Retina (tissue), 1 donor: ENCODE measurements at regions not wholly inside any gene's neighbourhood (a gene's known extent, or its start where the extent isn't known, plus 50 kb on each side); places are given as distances from the start of the nearest gene placed in this dataset.

ENCODE experiments used
- DNase-seq: peaks from one replicate; pipeline ENCODE4 v3.0.0-alpha.2; 2016

- DNase-seq, result no peak
These were observed 138.5 kb upstream of the FLRT2 start for GRCh38 chr14:85391455-85391854.

GRCh38 chr14:85391892-85392291 lies 138.1 kb upstream of the FLRT2 start:
- DNase-seq, result no peak

GRCh38 chr14:85399186-85399585 lies 130.8 kb upstream of the FLRT2 start:
- no peak for DNase-seq

GRCh38 chr14:85400678-85401077 lies 129.3 kb upstream of the FLRT2 start:
- no peak for DNase-seq

GRCh38 chr14:85401384-85401783 lies 128.6 kb upstream of the FLRT2 start:
- no peak for DNase-seq

- DNase-seq, result no peak
These were observed 127.3 kb upstream of the FLRT2 start for GRCh38 chr14:85402569-85403162.

GRCh38 chr14:85409481-85410210 lies 120.3 kb upstream of the FLRT2 start:
- DNase-seq, result no peak

GRCh38 chr14:85412756-85413155 lies 117.2 kb upstream of the FLRT2 start:
- DNase-seq, result no peak

- DNase-seq, result no peak
These were observed 116.0 kb upstream of the FLRT2 start for GRCh38 chr14:85413836-85414526.

GRCh38 chr14:85415015-85415712 lies 114.8 kb upstream of the FLRT2 start:
- no peak for DNase-seq

GRCh38 chr14:85416771-85417170 lies 113.2 kb upstream of the FLRT2 start:
- no peak for DNase-seq

- no peak for DNase-seq
These were observed 112.5 kb upstream of the FLRT2 start for GRCh38 chr14:85417396-85417795.

- no peak for DNase-seq
These were observed 111.2 kb upstream of the FLRT2 start for GRCh38 chr14:85418721-85419120.

- no peak for DNase-seq
These were observed 109.7 kb upstream of the FLRT2 start for GRCh38 chr14:85420278-85420677.

- no peak for DNase-seq
These were observed 109.2 kb upstream of the FLRT2 start for GRCh38 chr14:85420707-85421106.

GRCh38 chr14:85421186-85421877 lies 108.6 kb upstream of the FLRT2 start:
- DNase-seq, result no peak

GRCh38 chr14:85423889-85424288 lies 106.1 kb upstream of the FLRT2 start:
- no peak for DNase-seq

GRCh38 chr14:85425507-85425906 lies 104.4 kb upstream of the FLRT2 start:
- no peak for DNase-seq

- no peak for DNase-seq
These were observed 103.6 kb upstream of the FLRT2 start for GRCh38 chr14:85426068-85426935.

- DNase-seq, result no peak
These were observed 101.0 kb upstream of the FLRT2 start for GRCh38 chr14:85428926-85429325.

- no peak for DNase-seq
These were observed 92.8 kb upstream of the FLRT2 start for GRCh38 chr14:85437148-85437547.

- DNase-seq, result no peak
These were observed 91.9 kb upstream of the FLRT2 start for GRCh38 chr14:85438001-85438400.
